WERI-Rb-1 (cell line): ENCODE measurements at regions not wholly inside any gene's neighbourhood (a gene's known extent, or its start where the extent isn't known, plus 50 kb on each side); places are given as distances from the start of the nearest gene placed in this dataset.

ENCODE experiments used
- DNase-seq: peaks from one replicate; pipeline ENCODE4 v3.0.0-alpha.2; 2020
- H3K27ac ChIP-seq: fragments of 250-450 bp; sonication (Bioruptor Pico); 2 replicates; pipeline ENCODE4 v1.5.1; 2020; ENCODE audit warnings: mild to moderate bottlenecking, moderate library complexity
- H3K27me3 ChIP-seq: fragments of 250-450 bp; sonication (Bioruptor Pico); 2 replicates; pipeline ENCODE4 v1.5.1; 2021; ENCODE audit warnings: mild to moderate bottlenecking, low read depth, moderate library complexity; ENCODE audit not compliant: insufficient read depth, severe bottlenecking
- H3K36me3 ChIP-seq: fragments of 250-450 bp; sonication (Bioruptor Pico); 2 replicates; pipeline ENCODE4 v1.5.1; 2020; ENCODE audit warnings: mild to moderate bottlenecking, moderate library complexity
- H3K4me3 ChIP-seq: 2 replicates; pipeline ENCODE4 v1.5.1; 2011; ENCODE audit warnings: low read depth, mild to moderate bottlenecking, control low read depth, low read length
- H3K9me3 ChIP-seq: fragments of 250-450 bp; sonication (Bioruptor Pico); 2 replicates; pipeline ENCODE4 v1.5.1; 2021; ENCODE audit warnings: mild to moderate bottlenecking, moderate library complexity; ENCODE audit not compliant: severe bottlenecking
- TF ChIP-seq, protein P1 (sequence below): IDR thresholded peaks from 2 replicates; pipeline ENCODE4 v1.5.1; 2011; ENCODE audit warnings: low read depth, mild to moderate bottlenecking, control low read depth, inconsistent platforms, low read length

DNA sequence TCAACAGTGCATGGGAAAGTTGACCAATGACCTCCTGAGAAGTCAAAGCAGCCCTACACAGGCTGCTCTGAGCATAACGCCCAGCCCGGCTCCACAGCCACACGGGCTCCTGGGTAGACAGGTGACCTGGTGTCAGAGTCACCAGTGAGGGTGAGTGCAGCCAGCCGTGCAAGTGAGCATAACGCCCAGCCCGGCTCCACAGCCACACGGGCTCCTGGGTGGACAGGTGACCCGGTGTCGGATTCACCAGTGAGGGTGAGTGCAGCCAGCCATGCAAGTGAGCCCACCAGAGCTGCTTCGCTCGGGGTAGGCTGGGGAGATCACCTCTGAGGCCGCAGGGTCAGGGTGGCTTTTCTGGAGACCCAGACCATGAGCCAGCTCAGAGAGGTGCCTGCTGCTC is 94.3 kb upstream of the TMEM18 start:
- no peak overlapping the region for H3K27ac ChIP-seq
- no peaks in the 10 kb centered on the region for H3K27me3 ChIP-seq
- no peak for DNase-seq
- H3K36me3 ChIP-seq = no peaks in the 10 kb centered on the region
- no peak overlapping the region for H3K4me3 ChIP-seq
- TF ChIP-seq, protein P1, sequence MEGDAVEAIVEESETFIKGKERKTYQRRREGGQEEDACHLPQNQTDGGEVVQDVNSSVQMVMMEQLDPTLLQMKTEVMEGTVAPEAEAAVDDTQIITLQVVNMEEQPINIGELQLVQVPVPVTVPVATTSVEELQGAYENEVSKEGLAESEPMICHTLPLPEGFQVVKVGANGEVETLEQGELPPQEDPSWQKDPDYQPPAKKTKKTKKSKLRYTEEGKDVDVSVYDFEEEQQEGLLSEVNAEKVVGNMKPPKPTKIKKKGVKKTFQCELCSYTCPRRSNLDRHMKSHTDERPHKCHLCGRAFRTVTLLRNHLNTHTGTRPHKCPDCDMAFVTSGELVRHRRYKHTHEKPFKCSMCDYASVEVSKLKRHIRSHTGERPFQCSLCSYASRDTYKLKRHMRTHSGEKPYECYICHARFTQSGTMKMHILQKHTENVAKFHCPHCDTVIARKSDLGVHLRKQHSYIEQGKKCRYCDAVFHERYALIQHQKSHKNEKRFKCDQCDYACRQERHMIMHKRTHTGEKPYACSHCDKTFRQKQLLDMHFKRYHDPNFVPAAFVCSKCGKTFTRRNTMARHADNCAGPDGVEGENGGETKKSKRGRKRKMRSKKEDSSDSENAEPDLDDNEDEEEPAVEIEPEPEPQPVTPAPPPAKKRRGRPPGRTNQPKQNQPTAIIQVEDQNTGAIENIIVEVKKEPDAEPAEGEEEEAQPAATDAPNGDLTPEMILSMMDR = no peak
- no peaks in the 10 kb centered on the region for H3K9me3 ChIP-seq

DNA sequence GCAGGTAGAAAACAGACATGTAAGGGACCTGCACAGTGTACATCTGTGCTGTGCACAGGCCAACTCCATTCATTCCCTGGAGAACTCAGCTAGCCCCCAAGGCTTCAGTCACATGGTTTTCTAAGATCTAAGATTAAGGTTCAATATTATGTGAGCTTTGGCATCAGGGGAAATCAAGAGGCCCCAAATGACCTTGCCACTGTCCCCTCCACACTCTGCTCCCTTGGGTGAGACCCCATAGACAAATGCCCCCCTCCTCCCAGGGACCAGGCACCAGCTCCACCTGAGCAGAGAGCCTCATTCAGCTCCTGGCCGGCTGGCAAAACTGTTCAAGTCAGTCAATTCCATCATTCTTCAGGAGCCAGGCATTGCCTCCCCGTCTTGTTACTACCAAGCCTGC is 93.6 kb upstream of the TMEM18 start:
- Histone ChIP-seq H3K27ac (no peak overlapping the region), H3K36me3 (no peaks in the 10 kb centered on the region), H3K4me3 (no peak overlapping the region), H3K9me3 (no peaks in the 10 kb centered on the region), H3K27me3 (no peaks in the 10 kb centered on the region)
- TF ChIP-seq, protein P1 = no peak
- DNase-seq = no peak

DNA sequence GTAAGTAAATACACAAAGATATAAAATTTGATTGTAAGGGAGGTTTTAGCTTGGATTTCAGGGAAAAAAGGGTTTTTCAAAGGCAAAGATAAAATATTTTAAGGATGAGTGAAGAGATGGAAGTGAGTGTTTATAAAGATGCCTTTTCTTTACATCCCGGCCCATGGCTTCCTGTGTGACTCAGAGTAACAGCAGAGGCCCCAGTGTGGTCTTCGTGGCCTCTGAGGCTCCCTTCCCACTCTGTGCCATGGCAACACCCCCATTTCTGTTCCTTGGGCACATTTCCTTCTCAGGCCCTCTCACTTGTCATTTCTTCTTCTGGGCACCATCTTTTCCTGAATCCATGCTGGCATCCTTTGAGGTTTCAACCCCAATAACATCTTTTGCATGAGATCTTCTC is 92.6 kb upstream of the TMEM18 start:
- TF ChIP-seq, protein P1 = no peak
- no peak overlapping the region for H3K4me3 ChIP-seq
- no peaks in the 10 kb centered on the region for H3K9me3 ChIP-seq
- H3K36me3 ChIP-seq = no peaks in the 10 kb centered on the region
- H3K27ac ChIP-seq = no peak overlapping the region
- no peak for DNase-seq
- no peaks in the 10 kb centered on the region for H3K27me3 ChIP-seq

DNA sequence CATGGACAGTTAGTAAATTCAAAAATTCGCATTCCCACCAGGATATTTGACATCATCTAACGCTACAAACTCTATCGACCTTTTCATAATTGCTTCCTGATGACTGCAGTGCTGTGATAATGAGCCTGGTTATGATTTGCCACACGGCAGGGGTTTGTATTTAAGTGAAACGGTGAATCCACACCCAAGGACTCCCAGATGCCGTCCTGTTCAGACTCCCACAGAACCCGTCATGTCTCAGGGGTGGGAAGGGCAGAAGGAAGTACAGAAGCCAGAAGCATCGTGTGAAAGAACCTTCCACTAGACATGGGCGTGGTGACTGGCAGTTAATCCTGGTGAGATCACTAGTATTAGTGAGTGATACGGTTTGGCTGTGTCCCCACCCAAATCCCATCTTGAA is 91.2 kb upstream of the TMEM18 start:
- Histone ChIP-seq H3K4me3 (no peak overlapping the region), H3K9me3 (no peaks in the 10 kb centered on the region), H3K27me3 (no peaks in the 10 kb centered on the region), H3K36me3 (no peaks in the 10 kb centered on the region), H3K27ac (no peak overlapping the region)
- no peak for DNase-seq
- TF ChIP-seq, protein P1 = no peak

DNA sequence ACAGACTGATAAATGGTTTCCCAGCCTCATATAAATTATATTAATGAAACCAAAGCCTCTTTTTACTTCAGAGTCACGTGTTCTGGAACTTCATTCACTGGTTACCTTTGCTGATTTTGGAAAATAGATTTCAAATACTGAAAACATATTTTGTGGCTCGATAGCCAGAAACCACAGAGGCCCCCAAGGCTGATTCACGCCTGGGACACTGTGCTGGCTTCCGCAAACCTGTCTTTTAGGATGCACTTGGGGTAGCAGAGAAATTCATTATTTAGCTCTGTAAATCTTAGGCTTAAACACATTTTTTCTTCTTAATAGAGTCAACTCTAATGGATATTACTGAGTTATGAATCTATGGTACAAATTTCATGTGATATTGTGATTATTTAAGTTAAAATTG is 90.7 kb upstream of the TMEM18 start:
- no peaks in the 10 kb centered on the region for H3K27me3 ChIP-seq
- H3K4me3 ChIP-seq = no peak overlapping the region
- DNase-seq = no peak
- no peaks in the 10 kb centered on the region for H3K36me3 ChIP-seq
- no peak overlapping the region for H3K27ac ChIP-seq
- TF ChIP-seq, protein P1 = no peak
- no peaks in the 10 kb centered on the region for H3K9me3 ChIP-seq

DNA sequence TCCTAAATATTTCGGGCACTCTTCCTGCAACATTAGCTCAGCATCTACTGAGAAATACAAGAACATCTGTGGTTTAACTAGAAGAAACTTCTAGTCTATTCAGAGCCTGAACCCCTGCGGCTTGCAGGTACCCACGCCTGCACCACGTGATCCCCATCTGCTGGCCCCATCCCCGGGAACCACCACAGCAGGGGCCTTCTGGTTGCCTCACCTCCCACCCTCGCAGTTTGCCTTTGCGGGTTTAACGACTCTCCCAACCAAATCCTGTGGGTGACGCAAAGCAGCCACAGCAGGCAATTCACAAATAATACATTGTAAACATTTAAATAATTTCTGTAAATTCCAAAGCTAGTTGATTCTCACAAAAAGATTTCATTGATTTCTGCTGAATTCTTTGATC is 90.2 kb upstream of the TMEM18 start:
- Histone ChIP-seq H3K27ac (no peak overlapping the region), H3K9me3 (no peaks in the 10 kb centered on the region), H3K36me3 (no peaks in the 10 kb centered on the region), H3K27me3 (no peaks in the 10 kb centered on the region), H3K4me3 (no peak overlapping the region)
- no peak for DNase-seq
- TF ChIP-seq, protein P1 = no peak
